ENCODE measurements at regions not wholly inside any gene's neighbourhood (a gene's known extent, or its start where the extent isn't known, plus 50 kb on each side); places are given as distances from the start of the nearest gene placed in this dataset.
A peak's percentile ranks its signal among the peaks of the same experiment; 100 is the strongest.

GRCh38 chr11:88428959-88429358 is 91.4 kb upstream of the CTSC start (continued):
- TF ChIP-seq CREB3L1 (IDR thresholded peaks at IDR 0.05; ENCODE audit: borderline replicate concordance, low read depth) (no peak), CC2D1A (IDR thresholded peaks at IDR 0.05) (no peak), TARDBP (IDR thresholded peaks at IDR 0.05) (no peak), LCOR (CRISPR knock-in tag; IDR thresholded peaks at IDR 0.05) (no peak), ZNF57 (CRISPR knock-in tag; IDR thresholded peaks at IDR 0.05) (no peak), ETV6 (IDR thresholded peaks at IDR 0.05; ENCODE audit: borderline replicate concordance in 1 of 2, low read depth in 2 of 2, low read length in 1 of 2) (no peak), ETV6 (CRISPR knock-in tag; IDR thresholded peaks at IDR 0.05; ENCODE audit: borderline replicate concordance) (no peak), DPF2 (IDR thresholded peaks at IDR 0.05) (no peak), BACH1 (tag; IDR thresholded peaks at IDR 0.05) (no peak)

GRCh38 chr11:88427719-88428118 is 90.2 kb upstream of the CTSC start:
- FAIRE-seq: peak; percentile 44
- TF ChIP-seq DLX4 (CRISPR knock-in tag; IDR thresholded peaks at IDR 0.05): no peak
- TF ChIP-seq, protein P1, sequence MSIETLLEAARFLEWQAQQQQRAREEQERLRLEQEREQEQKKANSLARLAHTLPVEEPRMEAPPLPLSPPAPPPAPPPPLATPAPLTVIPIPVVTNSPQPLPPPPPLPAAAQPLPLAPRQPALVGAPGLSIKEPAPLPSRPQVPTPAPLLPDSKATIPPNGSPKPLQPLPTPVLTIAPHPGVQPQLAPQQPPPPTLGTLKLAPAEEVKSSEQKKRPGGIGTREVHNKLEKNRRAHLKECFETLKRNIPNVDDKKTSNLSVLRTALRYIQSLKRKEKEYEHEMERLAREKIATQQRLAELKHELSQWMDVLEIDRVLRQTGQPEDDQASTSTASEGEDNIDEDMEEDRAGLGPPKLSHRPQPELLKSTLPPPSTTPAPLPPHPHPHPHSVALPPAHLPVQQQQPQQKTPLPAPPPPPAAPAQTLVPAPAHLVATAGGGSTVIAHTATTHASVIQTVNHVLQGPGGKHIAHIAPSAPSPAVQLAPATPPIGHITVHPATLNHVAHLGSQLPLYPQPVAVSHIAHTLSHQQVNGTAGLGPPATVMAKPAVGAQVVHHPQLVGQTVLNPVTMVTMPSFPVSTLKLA (conservative IDR thresholded peaks at IDR 0.05): 0 out of 4 replicates have a peak, but pooled peaks of 1 of the 2 experiments have one; percentile 20
- TF ChIP-seq KDM5B (IDR thresholded peaks at IDR 0.05; ENCODE audit: insufficient replicate concordance, low read depth, low read length): no peak
- peak; percentile 49 for TF ChIP-seq MEIS2 (IDR thresholded peaks at IDR 0.05; ENCODE audit: partially characterized antibody)
- no peak for TF ChIP-seq SP1 (CRISPR knock-in tag; IDR thresholded peaks at IDR 0.05)
- TF ChIP-seq ZMIZ1 (IDR thresholded peaks at IDR 0.05; ENCODE audit: low read depth in 2 of 2, low read length in 2 of 2): no peak
- no peak for TF ChIP-seq WHSC1 (IDR thresholded peaks at IDR 0.05; ENCODE audit: low read length)

More at GRCh38 chr11:88427719-88428118, 90.2 kb upstream of the CTSC start:
- Histone ChIP-seq H4K20me1 (replicated peaks; ENCODE audit: control insufficient read depth, insufficient read depth, low read length) (no peaks in the 10 kb centered on the region), H3K36me3 (ENCODE audit: control insufficient read depth, insufficient read depth, low read length) (no peaks in the 10 kb centered on the region), H2AFZ (ENCODE audit: low read depth, low read length) (no peak overlapping the region; the same call in 1 of the 2 replicates), H3K9ac (ENCODE audit: insufficient read depth in 1 of 2, low read depth in 2 of 2, low read length in 2 of 2) (no peak overlapping the region), H3K27ac (ENCODE audit: extremely low read depth, low read depth, low read length) (no peak overlapping the region), H3K4me3 (no peak overlapping the region), H3K79me2 (ENCODE audit: control insufficient read depth, insufficient read depth, low read length) (no peaks in the 10 kb centered on the region), H3K4me2 (ENCODE audit: insufficient read depth, low read length) (no peak overlapping the region), H3K9me3 (replicated peaks; ENCODE audit: control insufficient read depth, insufficient read depth, low read depth, low read length) (no peaks in the 10 kb centered on the region), H3K4me1 (replicated peaks in 1 of 2; ENCODE audit: control insufficient read depth in 2 of 2, insufficient read depth in 2 of 2, low read length in 2 of 2) (peaks cover 0 to 41% of the 10 kb centered on the region in 2 experiments; a peak in 3 of 5 replicates), H3K27me3 (ENCODE audit: control insufficient read depth in 2 of 2, insufficient read depth in 2 of 2, low read length in 2 of 2) (no peaks in the 10 kb centered on the region), H3K9me1 (ENCODE audit: control insufficient read depth, insufficient read depth, low read length) (no peaks in the 10 kb centered on the region)
- no peak for DNase-seq (ENCODE audit: extremely low read depth in 1 of 4, low spot score in 3 of 4)
- intact Hi-C loops (cut with micrococcal nuclease): no loop called here
- WGBS (ENCODE audit: insufficient coverage, low coverage, missing lambda C conversion rate): 38% methylated on average over 2 of the region's 2 CpGs
- ChIA-PET CTCF (ENCODE audit: low intra/inter-chr PET ratio) (no interaction called here), POLR2A (no interaction called here)
- ATAC-seq: no peak
- no TSS peak for BruUV-seq (replicated peaks)
- in situ Hi-C loops (cut with MboI): no loop called here
